GM23248 (cell line): ENCODE measurements at regions not wholly inside any gene's neighbourhood (a gene's known extent, or its start where the extent isn't known, plus 50 kb on each side); places are given as distances from the start of the nearest gene placed in this dataset.

Experiments
- DNase-seq: peaks from one replicate; pipeline ENCODE4 v3.0.0-alpha.2; 2015
- H2AFZ ChIP-seq: fragments of 200-600 bp; sonication (generic); 2 replicates; pipeline ENCODE4 v1.6.1; 2016; ENCODE audit warnings: antibody characterized with exemption
- H3F3A ChIP-seq: fragments of 200-600 bp; sonication (generic); 2 replicates; pipeline ENCODE4 v1.6.1; 2016; ENCODE audit warnings: mild to moderate bottlenecking, antibody characterized with exemption, mixed run types; ENCODE audit not compliant: insufficient read depth
- H3K27ac ChIP-seq: fragments of 200-600 bp; sonication (generic); 2 replicates; pipeline ENCODE4 v1.5.1; 2016; ENCODE audit warnings: mild to moderate bottlenecking
- H3K27me3 ChIP-seq: fragments of 200-600 bp; sonication (generic); replicated peaks from 2 replicates; pipeline ENCODE4 v1.6.1; 2016; ENCODE audit warnings: mild to moderate bottlenecking; ENCODE audit not compliant: insufficient read depth
- H3K36me3 ChIP-seq: fragments of 200-600 bp; sonication (generic); 2 replicates; pipeline ENCODE4 v1.6.1; 2016; ENCODE audit warnings: low read depth, mild to moderate bottlenecking
- H3K4me1 ChIP-seq: fragments of 200-600 bp; sonication (generic); 2 replicates; pipeline ENCODE4 v1.6.1; 2016; ENCODE audit warnings: mild to moderate bottlenecking; ENCODE audit not compliant: insufficient read depth
- H3K4me2 ChIP-seq: fragments of 200-600 bp; sonication (generic); one replicate; pipeline ENCODE4 v1.6.1; 2016; ENCODE audit warnings: mild to moderate bottlenecking; ENCODE audit not compliant: unreplicated experiment
- H3K4me3 ChIP-seq: fragments of 200-600 bp; sonication (generic); 2 replicates; pipeline ENCODE4 v1.5.1; 2016; ENCODE audit warnings: mild to moderate bottlenecking
- H3K79me2 ChIP-seq: fragments of 200-600 bp; sonication (generic); 2 replicates; pipeline ENCODE4 v1.6.1; 2016; ENCODE audit warnings: mild to moderate bottlenecking; ENCODE audit not compliant: insufficient read depth
- H3K9ac ChIP-seq: fragments of 200-600 bp; sonication (generic); 2 replicates; pipeline ENCODE4 v1.6.1; 2016; ENCODE audit warnings: mild to moderate bottlenecking
- H3K9me2 ChIP-seq: fragments of 200-600 bp; sonication (generic); 2 replicates; pipeline ENCODE4 v1.6.1; 2016; ENCODE audit warnings: mixed run types, mild to moderate bottlenecking, moderate library complexity; ENCODE audit not compliant: insufficient read depth
- H3K9me3 ChIP-seq: fragments of 200-600 bp; sonication (generic); one replicate; pipeline ENCODE4 v1.6.1; 2017; ENCODE audit warnings: low read depth
- H4K20me1 ChIP-seq: fragments of 200-600 bp; sonication (generic); 2 replicates; pipeline ENCODE4 v1.6.0; 2016; ENCODE audit not compliant: insufficient read depth
- EZH2 ChIP-seq: fragments of 200-600 bp; sonication (generic); IDR thresholded peaks from 2 replicates; pipeline ENCODE4 v1.6.1; 2018; ENCODE audit warnings: antibody characterized with exemption, mild to moderate bottlenecking; ENCODE audit not compliant: insufficient read depth, poor library complexity, severe bottlenecking
- EZH2phosphoT487 ChIP-seq: fragments of 200-600 bp; sonication (generic); IDR thresholded peaks from 2 replicates; pipeline ENCODE4 v1.6.1; 2018; ENCODE audit warnings: antibody characterized with exemption, moderate library complexity, mild to moderate bottlenecking, low read depth; ENCODE audit not compliant: insufficient read depth
- WGBS, 2 experiments: methylation state at CpG; one replicate each; pipeline ENCODE4 v1.1.6; 2015 to 2017; ENCODE audit warnings: low lambda C conversion rate in 2 of 2, low coverage in 1 of 2; ENCODE audit errors: missing lambda C conversion rate in 2 of 2; 5-methylcytosine and 5-hydroxymethylcytosine counted together
- in situ Hi-C: fragments of 300-500 bp; cut with MboI; formaldehyde crosslinking; loops from 2 replicates; pipeline ENCODE4 v1.15.0; 2020

- Histone ChIP-seq H3F3A (peaks cover 14% of the 10 kb centered on the region; the same call in 1 of the 2 replicates), H3K36me3 (no peaks in the 10 kb centered on the region), H2AFZ (peak overlapping the region; percentile 12; the same call in 1 of the 2 replicates), H4K20me1 (no peaks in the 10 kb centered on the region), H3K9me2 (0 out of 2 replicates have a peak, but pooled peaks cover 2% of the 10 kb centered on the region), H3K4me2 (peak overlapping the region; percentile 24), H3K27ac (peak overlapping the region; percentile 46), H3K79me2 (no peaks in the 10 kb centered on the region), H3K27me3 (no peaks in the 10 kb centered on the region), H3K9ac (no peak overlapping the region), H3K4me1 (peaks cover 24% of the 10 kb centered on the region), H3K9me3 (no peaks in the 10 kb centered on the region), H3K4me3 (no peak overlapping the region)
- WGBS, 2 experiments: 8 to 9% methylated on average over 2 of the region's 2 CpGs
- TF ChIP-seq EZH2phosphoT487 (no peak), EZH2 (no peak)
- in situ Hi-C loops: no loop called here
- peak; percentile 49 for DNase-seq
These were observed 121.4 kb upstream of the COL3A1 start for GRCh38 chr2:188852772-188853171.

- TF ChIP-seq EZH2: no peak
- no peak for TF ChIP-seq EZH2phosphoT487
- no peaks in the 10 kb centered on the region for H3K36me3 ChIP-seq
- peak; percentile 90 for DNase-seq
- peaks cover 24% of the 10 kb centered on the region for H3K4me1 ChIP-seq
- peak overlapping the region; percentile 24 for H3K4me2 ChIP-seq
- peaks cover 14% of the 10 kb centered on the region; the same call in 1 of the 2 replicates for H3F3A ChIP-seq
- H3K4me3 ChIP-seq: no peak overlapping the region
- no peaks in the 10 kb centered on the region for H3K9me3 ChIP-seq
- no peaks in the 10 kb centered on the region for H4K20me1 ChIP-seq
- no peak overlapping the region for H3K9ac ChIP-seq
- peak overlapping the region; percentile 46 for H3K27ac ChIP-seq
- H3K79me2 ChIP-seq: no peaks in the 10 kb centered on the region
- H3K9me2 ChIP-seq: 0 out of 2 replicates have a peak, but pooled peaks cover 2% of the 10 kb centered on the region
- no peak overlapping the region for H2AFZ ChIP-seq
- in situ Hi-C loops: no loop called here
- no peaks in the 10 kb centered on the region for H3K27me3 ChIP-seq
- 2 to 3% methylated on average over 2 of the region's 2 CpGs for WGBS, 2 experiments
These were observed 120.9 kb upstream of the COL3A1 start for GRCh38 chr2:188853307-188853706.

GRCh38 chr2:188865681-188866080, 108.5 kb upstream of the COL3A1 start:
- H2AFZ ChIP-seq: no peak overlapping the region
- H3K9me2 ChIP-seq: no peaks in the 10 kb centered on the region
- no peak overlapping the region for H3K9ac ChIP-seq
- no peaks in the 10 kb centered on the region for H4K20me1 ChIP-seq
- WGBS, 2 experiments: 25 to 34% methylated on average over 2 of the region's 2 CpGs
- in situ Hi-C loops: no loop called here
- H3F3A ChIP-seq: peaks cover 21% of the 10 kb centered on the region
- H3K4me1 ChIP-seq: peaks cover 17% of the 10 kb centered on the region
- H3K27ac ChIP-seq: no peak overlapping the region
- H3K4me3 ChIP-seq: no peak overlapping the region
- H3K36me3 ChIP-seq: no peaks in the 10 kb centered on the region
- no peak overlapping the region for H3K4me2 ChIP-seq
- DNase-seq: no peak
- H3K9me3 ChIP-seq: no peaks in the 10 kb centered on the region
- H3K79me2 ChIP-seq: no peaks in the 10 kb centered on the region
- H3K27me3 ChIP-seq: no peaks in the 10 kb centered on the region
- TF ChIP-seq EZH2 (no peak), EZH2phosphoT487 (no peak)

GRCh38 chr2:188869550-188869949, 104.6 kb upstream of the COL3A1 start:
- no peaks in the 10 kb centered on the region for H3K36me3 ChIP-seq
- peak overlapping the region; percentile 80 for H3K27ac ChIP-seq
- TF ChIP-seq EZH2phosphoT487 (no peak), EZH2 (no peak)
- peak; percentile 55 for DNase-seq
- no peak overlapping the region; the same call in 1 of the 2 replicates for H3K9ac ChIP-seq
- in situ Hi-C loops: no loop called here
- 8 to 10% methylated on average over 2 of the region's 2 CpGs for WGBS, 2 experiments
- H3K9me3 ChIP-seq: no peaks in the 10 kb centered on the region
- H3K4me1 ChIP-seq: peaks cover 19% of the 10 kb centered on the region
- H3K27me3 ChIP-seq: no peaks in the 10 kb centered on the region
- H4K20me1 ChIP-seq: no peaks in the 10 kb centered on the region
- H2AFZ ChIP-seq: peak overlapping the region; percentile 62
- H3F3A ChIP-seq: peaks cover 24% of the 10 kb centered on the region
- H3K4me3 ChIP-seq: no peak overlapping the region
- no peaks in the 10 kb centered on the region for H3K9me2 ChIP-seq
- H3K79me2 ChIP-seq: no peaks in the 10 kb centered on the region
- H3K4me2 ChIP-seq: peak overlapping the region; percentile 26
